Smooth muscle cell (in vitro differentiated cells): ENCODE measurements at regions not wholly inside any gene's neighbourhood (a gene's known extent, or its start where the extent isn't known, plus 50 kb on each side); places are given as distances from the start of the nearest gene placed in this dataset.
A peak's percentile ranks its signal among the peaks of the same experiment; 100 is the strongest.

Experiments used
- DNase-seq: peaks from one replicate; lab custom pipeline; 2025; ENCODE audit not compliant: unreplicated experiment; lab: John Stamatoyannopoulos, UW
- H2AFZ ChIP-seq: fragments of 200-600 bp; sonication (generic); 2 replicates; pipeline ENCODE4 v1.6.0; 2016; ENCODE audit warnings: antibody characterized with exemption, low read depth, mild to moderate bottlenecking
- H3F3A ChIP-seq: fragments of 200-600 bp; sonication (generic); 2 replicates; pipeline ENCODE4 v1.6.0; 2017; ENCODE audit warnings: antibody characterized with exemption, low read depth
- H3K27ac ChIP-seq: fragments of 200-600 bp; sonication (generic); 2 replicates; pipeline ENCODE4 v1.5.1; 2016; ENCODE audit warnings: low read depth, mild to moderate bottlenecking
- H3K27me3 ChIP-seq: fragments of 200-600 bp; sonication (generic); 2 replicates; pipeline ENCODE4 v1.6.1; 2016; ENCODE audit warnings: low read depth, mild to moderate bottlenecking
- H3K36me3 ChIP-seq: fragments of 200-600 bp; sonication (generic); 2 replicates; pipeline ENCODE4 v1.5.1; 2016; ENCODE audit warnings: low read depth
- H3K4me1 ChIP-seq: fragments of 200-600 bp; sonication (generic); 2 replicates; pipeline ENCODE4 v1.5.1; 2016; ENCODE audit warnings: low read depth
- H3K4me2 ChIP-seq: fragments of 200-600 bp; sonication (generic); 2 replicates; pipeline ENCODE4 v1.6.0; 2016; ENCODE audit warnings: mild to moderate bottlenecking
- H3K4me3 ChIP-seq: fragments of 200-600 bp; sonication (generic); 2 replicates; pipeline ENCODE4 v1.5.1; 2016; ENCODE audit warnings: mild to moderate bottlenecking
- H3K79me2 ChIP-seq: fragments of 200-600 bp; sonication (generic); 2 replicates; pipeline ENCODE4 v1.6.0; 2016; ENCODE audit warnings: low read depth, mild to moderate bottlenecking
- H3K9ac ChIP-seq: fragments of 200-600 bp; sonication (generic); 2 replicates; pipeline ENCODE4 v1.6.0; 2016; ENCODE audit warnings: low read depth
- H3K9me3 ChIP-seq: fragments of 200-600 bp; sonication (generic); replicated peaks from 2 replicates; pipeline ENCODE4 v1.5.1; 2016; ENCODE audit warnings: low read depth
- H4K20me1 ChIP-seq: fragments of 200-600 bp; sonication (generic); 2 replicates; pipeline ENCODE4 v1.6.0; 2016; ENCODE audit warnings: low read depth
- WGBS: methylation state at CpG from one replicate; pipeline ENCODE4 v1.1.7; 2016; ENCODE audit warnings: low lambda C conversion rate; 5-methylcytosine and 5-hydroxymethylcytosine counted together
- TF ChIP-seq, protein P1 (sequence below): fragments of 200-600 bp; sonication (generic); IDR thresholded peaks from 2 replicates; pipeline ENCODE4 v1.5.1; 2017; ENCODE audit warnings: borderline replicate concordance, mild to moderate bottlenecking, antibody characterized with exemption; ENCODE audit not compliant: insufficient read depth, poor library complexity, severe bottlenecking

DNA sequence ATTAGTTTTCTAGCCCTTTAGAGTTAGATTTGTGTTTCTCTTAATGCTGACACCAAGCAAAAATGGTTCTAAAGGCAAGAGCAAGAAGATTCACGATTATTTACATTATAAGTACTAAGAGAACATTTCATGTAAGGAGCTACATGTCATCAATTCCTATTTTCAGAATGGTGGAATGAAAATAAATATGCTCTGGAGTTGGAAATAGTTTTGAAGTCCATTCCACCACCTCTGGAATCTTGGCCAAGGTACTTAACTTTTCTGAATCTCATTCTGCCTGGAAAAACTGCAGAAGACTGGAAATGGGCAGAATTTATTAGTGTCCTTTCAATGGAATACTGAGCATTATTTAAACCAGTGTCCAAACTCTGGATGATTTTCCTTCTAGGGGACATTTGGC is 125.1 kb upstream of the RAB11FIP2 start:
- Histone ChIP-seq H3K4me2 (no peak overlapping the region), H3K79me2 (no peaks in the 10 kb centered on the region), H3K9ac (no peak overlapping the region), H2AFZ (no peak overlapping the region), H3K27me3 (no peaks in the 10 kb centered on the region), H4K20me1 (no peaks in the 10 kb centered on the region), H3F3A (peaks cover 4% of the 10 kb centered on the region), H3K4me3 (no peak overlapping the region), H3K36me3 (no peaks in the 10 kb centered on the region), H3K9me3 (no peaks in the 10 kb centered on the region), H3K4me1 (peaks cover 7% of the 10 kb centered on the region), H3K27ac (no peak overlapping the region)
- no peak for DNase-seq
- WGBS: 83% methylated on average over 1 of the region's 1 CpG
- TF ChIP-seq, protein P1, sequence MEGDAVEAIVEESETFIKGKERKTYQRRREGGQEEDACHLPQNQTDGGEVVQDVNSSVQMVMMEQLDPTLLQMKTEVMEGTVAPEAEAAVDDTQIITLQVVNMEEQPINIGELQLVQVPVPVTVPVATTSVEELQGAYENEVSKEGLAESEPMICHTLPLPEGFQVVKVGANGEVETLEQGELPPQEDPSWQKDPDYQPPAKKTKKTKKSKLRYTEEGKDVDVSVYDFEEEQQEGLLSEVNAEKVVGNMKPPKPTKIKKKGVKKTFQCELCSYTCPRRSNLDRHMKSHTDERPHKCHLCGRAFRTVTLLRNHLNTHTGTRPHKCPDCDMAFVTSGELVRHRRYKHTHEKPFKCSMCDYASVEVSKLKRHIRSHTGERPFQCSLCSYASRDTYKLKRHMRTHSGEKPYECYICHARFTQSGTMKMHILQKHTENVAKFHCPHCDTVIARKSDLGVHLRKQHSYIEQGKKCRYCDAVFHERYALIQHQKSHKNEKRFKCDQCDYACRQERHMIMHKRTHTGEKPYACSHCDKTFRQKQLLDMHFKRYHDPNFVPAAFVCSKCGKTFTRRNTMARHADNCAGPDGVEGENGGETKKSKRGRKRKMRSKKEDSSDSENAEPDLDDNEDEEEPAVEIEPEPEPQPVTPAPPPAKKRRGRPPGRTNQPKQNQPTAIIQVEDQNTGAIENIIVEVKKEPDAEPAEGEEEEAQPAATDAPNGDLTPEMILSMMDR: no peak

DNA sequence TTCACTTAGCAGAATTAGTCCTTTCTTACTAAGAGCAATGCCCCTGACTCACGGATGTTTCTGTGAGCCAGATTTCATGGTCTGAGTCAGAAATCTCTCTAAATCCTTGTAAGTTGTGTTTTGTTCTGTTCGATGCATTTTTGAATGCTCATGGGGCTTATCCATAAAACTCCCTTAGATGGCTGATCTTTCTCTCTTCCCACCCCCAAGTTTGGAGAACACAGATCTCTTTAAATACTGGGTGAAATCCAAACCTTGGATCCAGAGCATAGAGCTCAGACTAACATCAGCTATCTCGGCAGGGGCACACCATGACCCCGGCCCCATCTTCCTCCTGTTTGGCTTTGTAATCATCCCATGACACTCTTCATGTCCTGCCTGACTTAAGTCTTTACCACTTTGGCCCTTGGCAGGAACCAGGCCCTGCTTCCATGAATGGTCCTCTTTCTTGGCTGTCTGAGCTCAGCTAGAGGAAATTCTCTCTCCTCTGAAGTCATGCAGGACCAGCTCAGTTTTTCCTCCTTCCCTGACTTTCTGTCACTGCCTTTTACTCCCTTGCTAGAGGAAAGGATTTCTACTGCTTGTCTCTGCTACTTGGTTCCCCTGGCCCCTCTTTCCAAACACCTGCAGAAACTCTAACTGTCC is 120.4 kb upstream of the RAB11FIP2 start:
- H4K20me1 ChIP-seq: no peaks in the 10 kb centered on the region
- H2AFZ ChIP-seq: peak overlapping the region; percentile 16
- H3K27ac ChIP-seq: peak overlapping the region; percentile 81
- TF ChIP-seq, protein P1: no peak
- H3K27me3 ChIP-seq: no peaks in the 10 kb centered on the region
- H3K9ac ChIP-seq: no peak overlapping the region
- 16% methylated on average over 4 of the region's 4 CpGs for WGBS
- H3K36me3 ChIP-seq: no peaks in the 10 kb centered on the region
- no peaks in the 10 kb centered on the region for H3K9me3 ChIP-seq
- peaks cover 4% of the 10 kb centered on the region for H3F3A ChIP-seq
- peaks cover 7% of the 10 kb centered on the region for H3K4me1 ChIP-seq
- no peaks in the 10 kb centered on the region for H3K79me2 ChIP-seq
- no peak for DNase-seq
- H3K4me2 ChIP-seq: peak overlapping the region; percentile 67
- H3K4me3 ChIP-seq: no peak overlapping the region

DNA sequence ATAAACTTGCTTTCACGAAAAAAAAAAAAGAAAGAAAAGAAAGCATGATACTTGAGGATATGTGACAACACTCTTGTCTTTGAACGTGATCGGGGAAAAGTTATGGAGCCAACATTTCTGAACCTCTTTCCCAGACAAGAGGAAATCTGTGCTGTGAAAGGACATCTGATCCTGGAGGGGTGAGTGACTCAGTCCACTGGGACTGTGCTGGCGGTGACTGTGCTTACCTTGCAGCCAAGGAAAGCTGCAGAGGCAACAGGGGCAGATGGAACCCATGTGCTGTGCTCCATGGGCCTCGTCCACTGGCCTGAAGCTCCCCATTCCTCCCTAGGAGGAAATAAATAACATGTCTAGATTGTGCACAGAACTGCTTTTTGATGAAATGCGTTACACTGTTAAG is 116.5 kb upstream of the RAB11FIP2 start:
- Histone ChIP-seq H3K27me3 (no peaks in the 10 kb centered on the region), H2AFZ (no peak overlapping the region), H3K27ac (no peak overlapping the region), H3F3A (peaks cover 4% of the 10 kb centered on the region), H4K20me1 (no peaks in the 10 kb centered on the region), H3K9ac (no peak overlapping the region), H3K36me3 (no peaks in the 10 kb centered on the region), H3K4me3 (no peak overlapping the region), H3K4me1 (peaks cover 7% of the 10 kb centered on the region), H3K9me3 (no peaks in the 10 kb centered on the region), H3K79me2 (no peaks in the 10 kb centered on the region), H3K4me2 (no peak overlapping the region)
- 78% methylated on average over 6 of the region's 6 CpGs for WGBS
- no peak for DNase-seq
- TF ChIP-seq, protein P1: no peak
